ENCODE measurements at regions not wholly inside any gene's neighbourhood (a gene's known extent, or its start where the extent isn't known, plus 50 kb on each side); places are given as distances from the start of the nearest gene placed in this dataset.

DNA sequence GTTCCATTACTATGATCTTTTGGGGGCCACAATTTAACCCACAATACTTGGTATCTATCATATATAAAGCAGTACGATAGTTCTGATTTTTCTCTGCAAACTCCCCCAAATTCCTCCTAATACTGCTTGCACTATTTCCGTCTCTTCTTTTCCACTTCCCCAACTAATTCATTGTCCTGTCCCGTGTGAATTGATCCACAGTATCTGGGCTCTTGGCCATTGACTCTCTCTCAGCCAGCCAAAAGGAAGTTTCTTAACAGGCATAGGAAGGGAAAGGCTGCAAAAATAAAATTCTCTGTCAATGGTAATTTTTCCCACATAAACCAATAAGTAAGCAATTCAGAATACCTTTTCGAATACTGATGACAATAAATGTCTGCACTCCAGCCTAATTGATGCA lies 91.7 kb upstream of the DSCAM start:
- Mint-ChIP-seq H3K9me3 (ENCODE audit: unreplicated experiment) (peaks cover 34% of the 10 kb centered on the region), H3K4me1 (ENCODE audit: unreplicated experiment) (no peaks in the 10 kb centered on the region), H3K27me3 (ENCODE audit: unreplicated experiment) (no peaks in the 10 kb centered on the region), H3K4me3 (ENCODE audit: unreplicated experiment) (no peak overlapping the region), H3K27ac (ENCODE audit: unreplicated experiment) (no peak overlapping the region), H3K36me3 (ENCODE audit: unreplicated experiment) (no peaks in the 10 kb centered on the region)
- TF ChIP-seq, protein P1, sequence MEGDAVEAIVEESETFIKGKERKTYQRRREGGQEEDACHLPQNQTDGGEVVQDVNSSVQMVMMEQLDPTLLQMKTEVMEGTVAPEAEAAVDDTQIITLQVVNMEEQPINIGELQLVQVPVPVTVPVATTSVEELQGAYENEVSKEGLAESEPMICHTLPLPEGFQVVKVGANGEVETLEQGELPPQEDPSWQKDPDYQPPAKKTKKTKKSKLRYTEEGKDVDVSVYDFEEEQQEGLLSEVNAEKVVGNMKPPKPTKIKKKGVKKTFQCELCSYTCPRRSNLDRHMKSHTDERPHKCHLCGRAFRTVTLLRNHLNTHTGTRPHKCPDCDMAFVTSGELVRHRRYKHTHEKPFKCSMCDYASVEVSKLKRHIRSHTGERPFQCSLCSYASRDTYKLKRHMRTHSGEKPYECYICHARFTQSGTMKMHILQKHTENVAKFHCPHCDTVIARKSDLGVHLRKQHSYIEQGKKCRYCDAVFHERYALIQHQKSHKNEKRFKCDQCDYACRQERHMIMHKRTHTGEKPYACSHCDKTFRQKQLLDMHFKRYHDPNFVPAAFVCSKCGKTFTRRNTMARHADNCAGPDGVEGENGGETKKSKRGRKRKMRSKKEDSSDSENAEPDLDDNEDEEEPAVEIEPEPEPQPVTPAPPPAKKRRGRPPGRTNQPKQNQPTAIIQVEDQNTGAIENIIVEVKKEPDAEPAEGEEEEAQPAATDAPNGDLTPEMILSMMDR (IDR thresholded peaks at IDR 0.05): no peak
- no peak for DNase-seq (ENCODE audit: extremely low spot score, unreplicated experiment)

DNA sequence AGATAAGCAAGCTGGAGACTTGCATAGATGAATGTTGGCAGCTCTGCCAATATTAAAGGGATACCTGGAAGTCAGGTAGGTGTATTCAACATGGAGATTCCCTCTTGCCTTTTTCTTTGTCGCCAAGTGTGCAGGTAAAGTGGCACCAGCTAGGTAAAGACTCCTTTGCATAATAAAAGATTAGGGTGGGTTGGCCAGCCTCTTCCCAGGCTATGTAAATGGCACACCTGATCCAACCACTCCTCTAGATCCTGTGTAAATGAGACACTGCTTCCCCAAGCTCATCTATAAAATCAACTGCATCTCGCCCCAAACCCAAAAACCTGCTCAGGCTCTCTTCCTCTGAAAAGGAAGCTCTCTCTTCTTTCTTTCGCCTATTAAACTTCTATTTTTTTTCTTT lies 100.8 kb upstream of the DSCAM start:
- H3K27me3 Mint-ChIP-seq (ENCODE audit: unreplicated experiment): no peaks in the 10 kb centered on the region
- H3K4me3 Mint-ChIP-seq (ENCODE audit: unreplicated experiment): no peak overlapping the region
- no peak overlapping the region for H3K27ac Mint-ChIP-seq (ENCODE audit: unreplicated experiment)
- DNase-seq (ENCODE audit: extremely low spot score, unreplicated experiment): no peak
- TF ChIP-seq, protein P1 (IDR thresholded peaks at IDR 0.05): no peak
- H3K36me3 Mint-ChIP-seq (ENCODE audit: unreplicated experiment): no peaks in the 10 kb centered on the region
- H3K9me3 Mint-ChIP-seq (ENCODE audit: unreplicated experiment): peaks cover 40% of the 10 kb centered on the region
- no peaks in the 10 kb centered on the region for H3K4me1 Mint-ChIP-seq (ENCODE audit: unreplicated experiment)

DNA sequence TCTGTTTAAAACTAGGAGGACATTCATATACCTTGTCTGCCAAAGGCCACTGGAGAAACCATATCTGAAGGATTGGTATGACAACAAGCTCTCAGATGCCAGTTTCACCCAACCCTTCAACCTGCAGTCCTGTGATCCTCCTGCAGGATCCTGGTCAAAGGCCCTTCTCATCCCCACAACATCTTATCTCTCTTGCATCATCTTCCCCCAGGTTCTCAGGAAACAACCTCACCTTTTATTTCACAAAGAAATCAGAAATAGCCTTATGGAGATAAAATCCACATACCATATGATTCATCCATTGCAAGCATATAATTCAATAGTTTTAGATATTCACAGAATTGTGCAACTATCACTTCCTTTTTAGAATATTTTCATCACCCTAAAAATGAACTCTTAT lies 104.0 kb upstream of the DSCAM start:
- H3K27me3 Mint-ChIP-seq (ENCODE audit: unreplicated experiment): no peaks in the 10 kb centered on the region
- no peak overlapping the region for H3K4me3 Mint-ChIP-seq (ENCODE audit: unreplicated experiment)
- peaks cover 16% of the 10 kb centered on the region for H3K9me3 Mint-ChIP-seq (ENCODE audit: unreplicated experiment)
- no peak overlapping the region for H3K27ac Mint-ChIP-seq (ENCODE audit: unreplicated experiment)
- TF ChIP-seq, protein P1 (IDR thresholded peaks at IDR 0.05): no peak
- no peaks in the 10 kb centered on the region for H3K4me1 Mint-ChIP-seq (ENCODE audit: unreplicated experiment)
- DNase-seq (ENCODE audit: extremely low spot score, unreplicated experiment): no peak
- H3K36me3 Mint-ChIP-seq (ENCODE audit: unreplicated experiment): no peaks in the 10 kb centered on the region

DNA sequence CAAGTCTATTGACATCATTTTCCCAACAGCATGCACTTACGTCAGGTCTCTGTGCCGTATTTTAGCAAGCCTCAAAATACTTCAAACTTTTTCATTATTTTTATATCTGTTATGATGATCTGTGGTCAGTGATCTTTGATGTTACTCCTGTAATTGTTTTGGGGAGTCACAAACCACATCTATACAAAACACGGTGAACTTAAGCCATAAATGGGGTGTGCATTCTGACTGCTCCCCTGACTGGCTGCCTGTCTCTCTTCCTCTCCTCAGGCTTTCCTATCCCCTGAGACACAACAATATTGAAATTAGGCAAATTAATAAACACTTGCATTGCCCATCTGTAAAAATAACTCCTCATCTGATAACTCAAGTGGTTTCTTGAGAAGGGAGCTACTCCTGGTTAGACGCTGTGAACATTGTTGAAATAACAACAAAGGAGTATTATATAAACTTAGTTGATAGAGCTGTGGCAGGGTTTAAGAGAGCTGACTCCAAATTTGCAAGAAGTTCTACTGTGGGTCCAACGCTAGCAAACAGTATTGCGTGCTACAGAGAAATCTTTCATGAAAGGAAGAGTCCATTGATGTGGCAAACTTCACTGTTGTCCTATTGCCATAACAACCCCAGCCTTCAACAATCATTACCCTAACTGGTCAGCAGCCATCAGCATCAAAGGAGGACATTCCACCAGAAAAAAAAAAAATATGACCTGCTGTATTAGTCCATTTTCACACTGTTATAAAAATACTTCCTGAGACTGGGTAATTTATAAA lies 105.8 kb upstream of the DSCAM start:
- Mint-ChIP-seq H3K27me3 (ENCODE audit: unreplicated experiment) (no peaks in the 10 kb centered on the region), H3K27ac (ENCODE audit: unreplicated experiment) (no peak overlapping the region), H3K36me3 (ENCODE audit: unreplicated experiment) (no peaks in the 10 kb centered on the region), H3K9me3 (ENCODE audit: unreplicated experiment) (peaks cover 27% of the 10 kb centered on the region), H3K4me3 (ENCODE audit: unreplicated experiment) (no peak overlapping the region), H3K4me1 (ENCODE audit: unreplicated experiment) (no peaks in the 10 kb centered on the region)
- TF ChIP-seq, protein P1 (IDR thresholded peaks at IDR 0.05): no peak
- no peak for DNase-seq (ENCODE audit: extremely low spot score, unreplicated experiment)

DNA sequence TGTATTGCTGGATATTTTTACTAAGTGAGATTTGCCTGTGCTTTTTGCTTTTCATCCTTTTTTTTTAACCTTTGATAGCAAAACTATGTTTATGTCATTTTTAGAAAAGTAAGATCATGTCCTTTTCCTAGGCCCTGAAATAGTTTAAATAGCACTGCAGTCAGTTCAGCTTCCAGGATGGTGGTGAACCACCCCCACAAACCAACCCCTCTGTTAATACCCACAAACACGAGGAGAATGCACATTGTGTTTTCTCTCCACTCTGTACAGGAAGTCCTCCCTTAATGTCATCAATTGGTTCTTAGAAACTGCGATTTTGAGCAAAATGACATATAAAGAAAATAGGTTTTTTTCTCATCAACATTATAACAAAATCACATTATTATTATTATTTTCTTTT lies 117.7 kb upstream of the DSCAM start:
- Mint-ChIP-seq H3K4me1 (ENCODE audit: unreplicated experiment) (peaks cover 3% of the 10 kb centered on the region), H3K27ac (ENCODE audit: unreplicated experiment) (no peak overlapping the region), H3K9me3 (ENCODE audit: unreplicated experiment) (peaks cover 16% of the 10 kb centered on the region), H3K4me3 (ENCODE audit: unreplicated experiment) (no peak overlapping the region), H3K27me3 (ENCODE audit: unreplicated experiment) (no peaks in the 10 kb centered on the region), H3K36me3 (ENCODE audit: unreplicated experiment) (no peaks in the 10 kb centered on the region)
- TF ChIP-seq, protein P1 (IDR thresholded peaks at IDR 0.05): no peak
- no peak for DNase-seq (ENCODE audit: extremely low spot score, unreplicated experiment)

Measured in osteocyte (in vitro differentiated cells).